B cell (primary cell): ENCODE measurements at regions not wholly inside any gene's neighbourhood (a gene's known extent, or its start where the extent isn't known, plus 50 kb on each side); places are given as distances from the start of the nearest gene placed in this dataset.

Experiments used
- ATAC-seq: fragments of 200-7000 bp; cut with Tn5 transposase; one replicate; pipeline ENCODE4 v1.10.0; 2021; ENCODE audit warnings: low read depth, mild to moderate bottlenecking, moderate number of reproducible peaks, moderate library complexity
- CTCF ChIA-PET: fragments of 350-600 bp; sonication (Branson Sonifier 250); formaldehyde crosslinking; loops from one replicate; lab custom pipeline; 2021; ENCODE audit warnings: antibody characterized with exemption, inconsistent platforms; lab: Charles Lee
- POLR2A ChIA-PET: fragments of 350-600 bp; sonication (Branson Sonifier 250); formaldehyde crosslinking; loops from one replicate; lab custom pipeline; 2021; ENCODE audit warnings: antibody characterized with exemption; lab: Charles Lee
- DNase-seq: peaks from one replicate; pipeline ENCODE4 v3.0.0; 2013
- H2AFZ ChIP-seq: 2 replicates; pipeline ENCODE4 v1.6.1; 2012; ENCODE audit warnings: mild to moderate bottlenecking, low read depth, low read length; ENCODE audit not compliant: insufficient read depth, poor library complexity, severe bottlenecking
- H3K27ac ChIP-seq, 2 donors: 1 replicate in 1 of 2; 2 replicates in 1 of 2; pipeline ENCODE4 v1.5.1; 2012 to 2013; ENCODE audit warnings: low read length in 2 of 2, mild to moderate bottlenecking in 2 of 2, moderate library complexity in 1 of 2
- H3K27me3 ChIP-seq, 4 experiments: fragments of 200-600 bp in 1 of 4; sonication (generic) in 1 of 4; replicated peaks in 1 of 4; 1 replicate in 2 of 4; 2 replicates in 2 of 4; pipeline versions ENCODE4 v1.6.1 to v1.7.0; 2013 to 2016; ENCODE audit warnings: low read length in 3 of 4, mild to moderate bottlenecking in 2 of 4, mixed read lengths in 1 of 4, moderate library complexity in 1 of 4; ENCODE audit not compliant: insufficient read depth in 4 of 4, control insufficient read depth in 3 of 4; ENCODE audit errors: control extremely low read depth in 1 of 4
- H3K36me3 ChIP-seq, 2 experiments: replicated peaks in 1 of 2; 1 replicate in 1 of 2; 2 replicates in 1 of 2; pipeline versions ENCODE4 v1.6.1 to v1.7.1; 2013; ENCODE audit warnings: low read length in 1 of 2; ENCODE audit not compliant: insufficient read depth in 2 of 2, control insufficient read depth in 1 of 2; ENCODE audit errors: control extremely low read depth in 1 of 2, extremely low read depth in 1 of 2
- H3K4me1 ChIP-seq, 2 donors: fragments of 200-600 bp in 1 of 2; sonication (generic) in 1 of 2; 1 replicate in 1 of 2; 2 replicates in 1 of 2; pipeline versions ENCODE4 v1.5.1 to v1.6.1; 2013 to 2017; ENCODE audit warnings: low read length in 2 of 2; ENCODE audit not compliant: control insufficient read depth in 2 of 2, insufficient read depth in 2 of 2
- H3K4me2 ChIP-seq: replicated peaks from 2 replicates; pipeline ENCODE3; 2012; ENCODE audit warnings: mild to moderate bottlenecking, low read depth, low read length; ENCODE audit not compliant: poor library complexity, severe bottlenecking
- H3K4me3 ChIP-seq, 5 experiments: fragments of 200-600 bp in 1 of 5; sonication (generic) in 1 of 5; 1 replicate in 3 of 5; 2 replicates in 2 of 5; pipeline versions ENCODE4 v1.5.1 to v1.7.0; 2011 to 2016; ENCODE audit warnings: low read length in 4 of 5, mild to moderate bottlenecking in 4 of 5, low read depth in 2 of 5, control low read depth in 1 of 5, moderate library complexity in 1 of 5; ENCODE audit not compliant: insufficient read depth in 1 of 5; ENCODE audit errors: control extremely low read depth in 1 of 5, extremely low read depth in 1 of 5
- H3K79me2 ChIP-seq: fragments of 200-600 bp; sonication (generic); one replicate; pipeline ENCODE4 v1.6.0; 2016; ENCODE audit warnings: low read length; ENCODE audit not compliant: control insufficient read depth, insufficient read depth
- H3K9ac ChIP-seq: fragments of 200-600 bp; sonication (generic); 2 replicates; pipeline ENCODE4 v1.6.1; 2017; ENCODE audit warnings: mild to moderate bottlenecking, low read length, moderate library complexity
- H3K9me3 ChIP-seq, 3 donors: one replicate each; pipeline versions ENCODE4 v1.6.1 to v1.7.1; 2013; ENCODE audit warnings: low read length in 2 of 3; ENCODE audit not compliant: control insufficient read depth in 2 of 3, insufficient read depth in 1 of 3; ENCODE audit errors: control extremely low read depth in 1 of 3
- H4K20me1 ChIP-seq: 2 replicates; pipeline ENCODE4 v1.6.0; 2012; ENCODE audit warnings: mild to moderate bottlenecking, low read length; ENCODE audit not compliant: insufficient read depth, control insufficient read depth, poor library complexity, severe bottlenecking
- H3K27ac Mint-ChIP-seq: one replicate; pipeline ENCODE4 v1.8.0; 2021; ENCODE audit warnings: mixed read lengths
- H3K27me3 Mint-ChIP-seq: one replicate; pipeline ENCODE4 v1.8.0; 2021; ENCODE audit warnings: mixed read lengths
- H3K4me1 Mint-ChIP-seq: one replicate; pipeline ENCODE4 v1.8.0; 2021; ENCODE audit warnings: mixed read lengths
- H3K4me3 Mint-ChIP-seq: one replicate; pipeline ENCODE4 v1.8.0; 2021; ENCODE audit warnings: mixed read lengths
- H3K9me3 Mint-ChIP-seq: one replicate; pipeline ENCODE4 v1.8.0; 2022; ENCODE audit warnings: mixed read lengths; ENCODE audit not compliant: insufficient read depth
- CTCF ChIP-seq: fragments of 200-600 bp; IDR thresholded peaks from one replicate; pipeline ENCODE4 v1.8.0; 2022; ENCODE audit warnings: antibody characterized with exemption, mild to moderate bottlenecking
- EZH2 ChIP-seq: IDR thresholded peaks from 2 replicates; pipeline ENCODE4 v1.6.1; 2012; ENCODE audit warnings: borderline replicate concordance, low read depth, mild to moderate bottlenecking, moderate library complexity, low read length; ENCODE audit not compliant: insufficient read depth, poor library complexity, severe bottlenecking
- WGBS: methylation state at CpG from one replicate; pipeline ENCODE4 v1.1.5; 2013; ENCODE audit warnings: missing lambda C conversion rate; ENCODE audit not compliant: insufficient coverage; 5-methylcytosine and 5-hydroxymethylcytosine counted together
- intact Hi-C: fragments of 100-400 bp; cut with micrococcal nuclease; formaldehyde crosslinking; loops from one replicate; pipeline ENCODE4 v1.10.0; 2022

- Mint-ChIP-seq H3K27me3 (peaks cover 6% of the 10 kb centered on the region), H3K4me1 (no peaks in the 10 kb centered on the region), H3K9me3 (peaks cover 5% of the 10 kb centered on the region), H3K27ac (no peak overlapping the region), H3K4me3 (no peak overlapping the region)
- Histone ChIP-seq H2AFZ (no peak overlapping the region), H3K27me3 (peaks cover 0 to 3% (median 0%) of the 10 kb centered on the region in 4 experiments), H3K4me3 (no peak overlapping the region), H3K79me2 (no peaks in the 10 kb centered on the region), H3K4me1 (no peaks in the 10 kb centered on the region), H3K9me3 (no peaks in the 10 kb centered on the region), H3K9ac (no peak overlapping the region), H3K27ac (no peak overlapping the region), H3K36me3 (no peaks in the 10 kb centered on the region), H3K4me2 (no peak overlapping the region), H4K20me1 (no peaks in the 10 kb centered on the region)
- ChIA-PET CTCF (no interaction called here), POLR2A (no interaction called here)
- DNase-seq (no peak), ATAC-seq (no peak)
- no CpG with 5 or more reads among the region's 1 CpG for WGBS
- intact Hi-C loops = no loop called here
- TF ChIP-seq EZH2 = no peak
These were observed 144.2 kb downstream of the PCSK1 start for GRCh38 chr5:96288845-96289185.

GRCh38 chr5:96288166-96288844 lies 144.7 kb downstream of the PCSK1 start:
- H3K27ac Mint-ChIP-seq = no peak overlapping the region
- no peak overlapping the region for H2AFZ ChIP-seq
- POLR2A ChIA-PET = no interaction called here

More at GRCh38 chr5:96288166-96288844, 144.7 kb downstream of the PCSK1 start:
- Histone ChIP-seq H3K4me3 (no peak overlapping the region), H3K9me3 (no peaks in the 10 kb centered on the region), H3K9ac (no peak overlapping the region), H3K36me3 (no peaks in the 10 kb centered on the region), H3K4me1 (no peaks in the 10 kb centered on the region), H3K27me3 (peaks cover 0 to 3% (median 0%) of the 10 kb centered on the region in 4 experiments), H3K27ac (no peak overlapping the region), H3K79me2 (no peaks in the 10 kb centered on the region), H4K20me1 (no peaks in the 10 kb centered on the region), H3K4me2 (no peak overlapping the region)
- peaks cover 6% of the 10 kb centered on the region for H3K27me3 Mint-ChIP-seq
- intact Hi-C loops = no loop called here
- WGBS = no CpG with 5 or more reads among the region's 3 CpGs
- no peak for ATAC-seq
- no peak for DNase-seq
- no peaks in the 10 kb centered on the region for H3K4me1 Mint-ChIP-seq
- peaks cover 5% of the 10 kb centered on the region for H3K9me3 Mint-ChIP-seq
- CTCF ChIA-PET = no interaction called here
- TF ChIP-seq CTCF = no peak
- TF ChIP-seq EZH2 = no peak
- H3K4me3 Mint-ChIP-seq = no peak overlapping the region
